Lung (tissue), 11 donors: ENCODE measurements at regions not wholly inside any gene's neighbourhood (a gene's known extent, or its start where the extent isn't known, plus 50 kb on each side); places are given as distances from the start of the nearest gene placed in this dataset.

Experiments used
- ATAC-seq: fragments of 200-7000 bp; cut with Tn5 transposase; one replicate; pipeline ENCODE4 v1.9.1; 2020; ENCODE audit warnings: moderate number of reproducible peaks; ENCODE audit not compliant: insufficient read depth, low FRiP score
- DNase-seq, 3 donors: peaks; one replicate each; pipeline ENCODE4 v3.0.0-alpha.2; 2013 to 2017
- H3K27ac ChIP-seq, 2 donors: one replicate each; pipeline ENCODE4 v1.5.1; 2013; ENCODE audit warnings: mild to moderate bottlenecking in 2 of 2, moderate library complexity in 2 of 2, control low read depth in 1 of 2, inconsistent platforms in 1 of 2, low read depth in 1 of 2, low read length in 1 of 2
- H3K27me3 ChIP-seq, 3 donors: one replicate each; pipeline ENCODE4 v1.5.1; 2013; ENCODE audit warnings: low read length in 2 of 3; ENCODE audit not compliant: control insufficient read depth in 3 of 3, insufficient read depth in 3 of 3
- H3K36me3 ChIP-seq, 4 donors: one replicate each; pipeline ENCODE4 v1.5.1; 2013; ENCODE audit warnings: low read length in 4 of 4, mild to moderate bottlenecking in 1 of 4, moderate library complexity in 1 of 4; ENCODE audit not compliant: control insufficient read depth in 4 of 4, insufficient read depth in 4 of 4
- H3K4me1 ChIP-seq, 5 donors: one replicate each; pipeline ENCODE4 v1.5.1; 2013; ENCODE audit warnings: low read length in 5 of 5, mild to moderate bottlenecking in 2 of 5, moderate library complexity in 1 of 5; ENCODE audit not compliant: control insufficient read depth in 5 of 5, insufficient read depth in 5 of 5
- H3K4me3 ChIP-seq: one replicate; pipeline ENCODE4 v1.5.1; 2013; ENCODE audit warnings: mild to moderate bottlenecking, control low read depth, moderate library complexity
- H3K9ac ChIP-seq, 2 donors: one replicate each; pipeline ENCODE4 v1.5.1; 2013; ENCODE audit warnings: low read length in 2 of 2, control low read depth in 1 of 2; ENCODE audit not compliant: insufficient read depth in 1 of 2
- H3K9me3 ChIP-seq, 4 donors: one replicate each; pipeline ENCODE4 v1.5.1; 2013; ENCODE audit warnings: low read length in 3 of 4, mild to moderate bottlenecking in 1 of 4, moderate library complexity in 1 of 4; ENCODE audit not compliant: control insufficient read depth in 4 of 4, insufficient read depth in 3 of 4
- WGBS, 2 donors: extraction: QIAGEN DNeasy Blood & Tissue Kit; methylation state at CpG; one replicate each; pipeline ENCODE4 v1.1.7; 2013; 5-methylcytosine and 5-hydroxymethylcytosine counted together
- TF ChIP-seq, protein P1 (sequence below): IDR thresholded peaks from 2 replicates; pipeline ENCODE4 v1.5.1; 2012; ENCODE audit warnings: mild to moderate bottlenecking; ENCODE audit errors: control extremely low read depth, extremely low read depth
- donor health status: control.
- donor health status: control.
- donor health status: Bipolar disorder and iron deficiency.
- donor health status: healthy.
- donor health status: DM: yes; HTN: yes; CAD: no.

DNA sequence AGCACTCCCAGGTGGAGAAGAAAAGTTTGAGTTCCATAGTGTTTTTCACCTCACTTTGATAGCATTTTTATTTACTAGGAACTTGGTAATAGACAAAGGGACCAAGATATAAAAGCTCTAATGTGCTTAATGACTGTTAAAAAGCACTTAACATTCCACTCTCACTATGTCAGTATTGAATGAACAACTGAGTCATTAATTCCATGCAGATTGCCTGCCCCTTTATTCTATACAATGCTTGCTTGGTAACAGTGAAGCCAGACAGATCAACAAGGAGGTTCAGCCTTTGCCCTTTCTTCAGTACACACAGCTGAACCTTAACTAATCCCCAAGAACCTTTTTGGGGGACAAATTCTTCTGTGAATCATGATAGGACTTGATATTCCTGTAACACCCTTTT, 425.5 kb downstream of the NUF2 start:
- Histone ChIP-seq H3K27ac (no peak overlapping the region), H3K27me3 (no peaks in the 10 kb centered on the region), H3K9me3 (peaks cover 0 to 5% (median 4%) of the 10 kb centered on the region in 4 donors), H3K9ac (no peak overlapping the region), H3K4me3 (no peak overlapping the region), H3K4me1 (peaks cover 0 to 2% (median 0%) of the 10 kb centered on the region in 5 donors), H3K36me3 (no peaks in the 10 kb centered on the region)
- TF ChIP-seq, protein P1, sequence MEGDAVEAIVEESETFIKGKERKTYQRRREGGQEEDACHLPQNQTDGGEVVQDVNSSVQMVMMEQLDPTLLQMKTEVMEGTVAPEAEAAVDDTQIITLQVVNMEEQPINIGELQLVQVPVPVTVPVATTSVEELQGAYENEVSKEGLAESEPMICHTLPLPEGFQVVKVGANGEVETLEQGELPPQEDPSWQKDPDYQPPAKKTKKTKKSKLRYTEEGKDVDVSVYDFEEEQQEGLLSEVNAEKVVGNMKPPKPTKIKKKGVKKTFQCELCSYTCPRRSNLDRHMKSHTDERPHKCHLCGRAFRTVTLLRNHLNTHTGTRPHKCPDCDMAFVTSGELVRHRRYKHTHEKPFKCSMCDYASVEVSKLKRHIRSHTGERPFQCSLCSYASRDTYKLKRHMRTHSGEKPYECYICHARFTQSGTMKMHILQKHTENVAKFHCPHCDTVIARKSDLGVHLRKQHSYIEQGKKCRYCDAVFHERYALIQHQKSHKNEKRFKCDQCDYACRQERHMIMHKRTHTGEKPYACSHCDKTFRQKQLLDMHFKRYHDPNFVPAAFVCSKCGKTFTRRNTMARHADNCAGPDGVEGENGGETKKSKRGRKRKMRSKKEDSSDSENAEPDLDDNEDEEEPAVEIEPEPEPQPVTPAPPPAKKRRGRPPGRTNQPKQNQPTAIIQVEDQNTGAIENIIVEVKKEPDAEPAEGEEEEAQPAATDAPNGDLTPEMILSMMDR: no peak
- DNase-seq (no peak), ATAC-seq (no peak)

- 0 to 44% methylated on average over 1 of the region's 1 CpG for WGBS, 2 donors
- no peak overlapping the region for H3K27ac ChIP-seq
- DNase-seq (no peak), ATAC-seq (no peak)
- no peaks in the 10 kb centered on the region for H3K36me3 ChIP-seq
- TF ChIP-seq, protein P1: no peak
- no peaks in the 10 kb centered on the region for H3K27me3 ChIP-seq
- H3K4me3 ChIP-seq: no peak overlapping the region
- H3K9me3 ChIP-seq: peaks cover 0 to 5% (median 4%) of the 10 kb centered on the region in 4 donors
- no peak overlapping the region for H3K9ac ChIP-seq
- H3K4me1 ChIP-seq: peaks cover 0 to 2% (median 0%) of the 10 kb centered on the region in 5 donors
Measured at GRCh38 chr1:163747855-163748254, 426.1 kb downstream of the NUF2 start.

DNA sequence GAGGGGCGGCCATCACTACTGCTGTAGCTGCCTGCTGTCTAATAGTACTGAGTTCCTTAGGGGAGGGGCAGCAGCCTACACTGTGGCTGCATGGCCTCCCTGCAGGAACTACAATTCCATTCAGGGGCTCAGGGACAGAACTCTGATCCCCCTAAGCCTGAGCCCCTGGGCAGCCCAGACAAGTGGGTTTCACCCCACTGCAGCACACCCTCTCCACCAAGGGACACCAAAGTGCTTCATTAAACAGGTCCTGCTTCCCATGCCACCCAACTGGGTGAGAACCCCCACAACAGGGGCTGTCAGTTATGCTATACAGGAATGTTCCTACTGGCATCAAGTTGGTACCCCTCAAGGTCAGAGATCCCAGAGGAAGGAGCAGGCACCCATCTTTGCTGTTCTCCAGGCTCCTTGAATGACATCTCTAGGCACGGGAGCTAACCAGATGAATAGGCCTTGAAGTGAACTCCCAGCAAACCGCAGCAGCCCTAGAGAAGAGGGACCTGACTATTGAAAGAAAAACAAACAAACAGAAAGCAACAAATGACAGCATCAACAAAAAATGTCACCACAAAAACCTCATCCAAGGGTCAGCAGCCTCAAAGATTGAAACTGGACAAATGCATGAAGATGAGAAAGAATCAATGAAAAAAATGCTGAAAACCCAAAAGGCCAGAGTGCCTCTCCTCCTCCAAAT, 437.4 kb downstream of the NUF2 start:
- no peak for ATAC-seq
- Histone ChIP-seq H3K27me3 (no peaks in the 10 kb centered on the region), H3K9me3 (peaks cover 0 to 10% (median 0%) of the 10 kb centered on the region in 4 donors), H3K27ac (no peak overlapping the region), H3K4me1 (no peaks in the 10 kb centered on the region), H3K36me3 (no peaks in the 10 kb centered on the region), H3K4me3 (no peak overlapping the region), H3K9ac (no peak overlapping the region)
- TF ChIP-seq, protein P1: no peak
- no peak for DNase-seq
- 86 to 92% methylated on average over 3 of the region's 3 CpGs for WGBS, 2 donors

DNA sequence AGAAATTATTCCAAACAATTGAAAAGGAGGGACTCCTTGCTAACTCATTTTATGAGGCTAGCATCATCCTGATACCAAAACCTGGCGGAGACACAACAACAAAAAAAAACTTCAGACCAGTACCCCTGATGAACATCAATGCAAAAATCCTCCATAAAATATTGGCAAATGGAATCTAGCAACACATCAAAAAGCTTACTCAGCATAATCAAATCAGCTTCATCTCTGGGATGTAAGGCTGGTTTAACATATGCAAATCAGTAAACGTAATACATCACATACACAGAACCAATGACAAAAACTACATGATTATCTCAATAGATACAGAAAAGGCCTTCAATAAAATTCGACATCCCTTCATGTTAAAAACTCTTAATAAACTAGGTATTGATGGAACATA, 440.1 kb downstream of the NUF2 start:
- H3K4me1 ChIP-seq: no peaks in the 10 kb centered on the region
- H3K27me3 ChIP-seq: no peaks in the 10 kb centered on the region
- H3K9me3 ChIP-seq: peaks cover 0 to 15% (median 0%) of the 10 kb centered on the region in 4 donors
- TF ChIP-seq, protein P1: no peak
- no peaks in the 10 kb centered on the region for H3K36me3 ChIP-seq
- no peak overlapping the region for H3K4me3 ChIP-seq
- no peak for DNase-seq
- H3K9ac ChIP-seq: no peak overlapping the region
- no peak overlapping the region for H3K27ac ChIP-seq
- no peak for ATAC-seq
- 28 to 63% methylated on average over 3 of the region's 3 CpGs for WGBS, 2 donors
